Activated CD4-positive, alpha-beta T cell treated with anti-CD3 and anti-CD28 coated beads for 36 hours (primary cell): ENCODE measurements at regions not wholly inside any gene's neighbourhood (a gene's known extent, or its start where the extent isn't known, plus 50 kb on each side); places are given as distances from the start of the nearest gene placed in this dataset.

Experiments
- ATAC-seq: fragments of 200-7000 bp; cut with Tn5 transposase; one replicate; pipeline ENCODE4 v1.10.0; 2021; ENCODE audit warnings: mild to moderate bottlenecking, moderate library complexity
- CTCF ChIA-PET: fragments of 350-600 bp; sonication (Branson Sonifier 250); formaldehyde crosslinking; loops from one replicate; lab custom pipeline; 2021; ENCODE audit warnings: antibody characterized with exemption; lab: Charles Lee
- POLR2A ChIA-PET: fragments of 350-600 bp; sonication (Branson Sonifier 250); formaldehyde crosslinking; loops from one replicate; lab custom pipeline; 2021; ENCODE audit warnings: antibody characterized with exemption, inconsistent platforms; lab: Charles Lee
- DNase-seq: peaks from one replicate; pipeline ENCODE4 v3.0.0-alpha.2; 2020
- H3K27ac Mint-ChIP-seq: one replicate; pipeline ENCODE4 v1.8.0; 2021; ENCODE audit warnings: mixed read lengths
- H3K27me3 Mint-ChIP-seq: one replicate; pipeline ENCODE4 v1.8.0; 2021; ENCODE audit warnings: mixed read lengths
- H3K36me3 Mint-ChIP-seq: one replicate; pipeline ENCODE4 v1.8.0; 2021; ENCODE audit warnings: low read depth, mixed read lengths
- H3K4me1 Mint-ChIP-seq: one replicate; pipeline ENCODE4 v1.8.0; 2021; ENCODE audit warnings: mixed read lengths
- H3K4me3 Mint-ChIP-seq: one replicate; pipeline ENCODE4 v1.8.0; 2021; ENCODE audit warnings: mild to moderate bottlenecking, moderate library complexity, mixed read lengths
- H3K9me3 Mint-ChIP-seq: one replicate; pipeline ENCODE4 v1.8.0; 2021; ENCODE audit warnings: low read depth, mixed read lengths
- intact Hi-C, 2 experiments: fragments of 100-400 bp; cut with DNase I in 1 of 2; cut with micrococcal nuclease in 1 of 2; formaldehyde crosslinking; loops; one replicate each; pipeline versions ENCODE4 v1.14.2 to v1.15.1; 2022 to 2024; cut with DNase I, micrococcal nuclease

DNA sequence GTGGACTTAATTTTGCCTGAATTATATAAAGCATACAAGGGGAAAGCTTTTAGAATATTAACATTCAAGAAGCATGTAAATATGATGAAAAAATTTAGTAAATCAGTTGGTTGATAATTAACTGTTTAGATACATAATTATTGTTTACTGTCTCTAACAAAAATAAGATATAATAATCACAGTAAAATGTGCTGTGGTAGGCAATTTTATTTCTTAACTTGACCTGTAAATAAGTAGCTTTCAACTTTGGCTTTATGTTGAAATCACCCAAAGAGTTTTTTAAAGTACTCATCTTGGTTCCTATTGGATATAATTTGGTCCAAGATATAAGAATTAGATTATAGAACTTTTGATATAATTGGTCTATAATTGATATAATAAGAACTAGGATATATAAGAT, 1374.5 kb downstream of the NSUN3 start:
- Mint-ChIP-seq H3K27ac (no peak overlapping the region), H3K9me3 (peaks cover 2% of the 10 kb centered on the region), H3K4me1 (no peaks in the 10 kb centered on the region), H3K36me3 (no peaks in the 10 kb centered on the region), H3K27me3 (no peaks in the 10 kb centered on the region), H3K4me3 (no peak overlapping the region)
- ChIA-PET CTCF (no interaction called here), POLR2A (no interaction called here)
- intact Hi-C loops: no loop called here
- ATAC-seq (no peak), DNase-seq (no peak)

DNA sequence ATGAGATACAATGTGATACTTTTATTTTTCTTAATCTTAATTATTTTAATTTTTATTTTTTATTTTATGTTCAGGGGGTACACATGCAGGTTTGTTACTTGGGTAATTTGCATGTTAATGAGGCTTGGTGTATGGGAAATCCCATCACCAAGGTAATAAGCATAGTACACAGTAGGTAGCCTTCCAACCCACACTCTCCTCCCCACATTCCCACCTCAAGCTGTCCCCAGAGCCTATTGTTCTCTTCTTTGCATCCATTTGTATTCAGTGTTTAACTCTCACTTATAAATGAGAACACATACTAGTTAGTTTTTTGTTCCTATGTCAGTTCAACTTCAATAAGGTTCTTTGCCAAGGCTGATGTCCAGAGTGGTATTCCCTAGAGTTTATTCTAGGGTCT, 1375.4 kb downstream of the NSUN3 start:
- Mint-ChIP-seq H3K36me3 (no peaks in the 10 kb centered on the region), H3K4me3 (no peak overlapping the region), H3K9me3 (peaks cover 2% of the 10 kb centered on the region), H3K27ac (no peak overlapping the region), H3K27me3 (no peaks in the 10 kb centered on the region), H3K4me1 (no peaks in the 10 kb centered on the region)
- CTCF ChIA-PET: no interaction called here
- no peak for ATAC-seq
- POLR2A ChIA-PET: no interaction called here
- intact Hi-C loops: no loop called here
- no peak for DNase-seq

DNA sequence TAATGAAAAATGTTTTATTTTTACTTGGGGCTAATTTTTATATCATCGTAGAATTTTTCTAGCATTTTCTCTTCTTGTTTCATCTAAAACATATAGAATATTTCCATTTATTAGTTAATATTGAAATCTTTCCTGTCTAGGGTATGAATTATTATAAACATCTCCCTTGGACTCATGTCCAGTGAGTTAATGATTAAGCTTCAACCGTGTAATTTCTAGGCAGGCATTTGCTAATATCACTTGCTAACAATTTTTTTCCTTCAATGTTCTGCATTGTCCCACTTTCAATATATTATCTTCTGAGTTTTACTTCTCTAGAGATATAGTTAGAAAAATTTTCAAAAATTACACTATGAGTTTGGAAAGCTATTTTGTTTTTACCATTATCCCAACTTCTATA, 1371.6 kb upstream of the EPHA6 start:
- Mint-ChIP-seq H3K36me3 (no peaks in the 10 kb centered on the region), H3K9me3 (no peaks in the 10 kb centered on the region), H3K4me3 (no peak overlapping the region), H3K4me1 (no peaks in the 10 kb centered on the region), H3K27ac (no peak overlapping the region), H3K27me3 (no peaks in the 10 kb centered on the region)
- CTCF ChIA-PET: no interaction called here
- ATAC-seq: no peak
- POLR2A ChIA-PET: no interaction called here
- DNase-seq: no peak
- intact Hi-C loops: no loop called here

DNA sequence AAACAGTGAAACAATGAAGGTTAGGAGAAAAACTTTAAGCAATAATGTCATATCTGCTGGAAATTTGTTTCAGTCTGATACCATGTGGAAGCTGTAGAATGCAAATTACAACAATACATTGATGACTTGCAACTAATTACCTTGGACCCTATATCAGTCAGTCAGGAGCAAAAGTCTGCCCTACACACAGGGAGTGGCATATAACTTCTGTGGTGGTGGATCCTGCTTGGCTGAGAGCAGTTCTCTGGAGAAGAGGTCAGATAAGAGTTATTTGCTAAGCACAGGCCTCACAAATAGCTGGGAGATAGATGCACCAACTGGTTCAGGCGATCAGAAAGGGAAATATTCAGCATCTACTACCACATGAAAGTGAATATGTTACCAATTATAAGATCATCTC, 1364.6 kb upstream of the EPHA6 start:
- Mint-ChIP-seq H3K9me3 (no peaks in the 10 kb centered on the region), H3K4me1 (no peaks in the 10 kb centered on the region), H3K4me3 (no peak overlapping the region), H3K27ac (no peak overlapping the region), H3K27me3 (no peaks in the 10 kb centered on the region), H3K36me3 (no peaks in the 10 kb centered on the region)
- CTCF ChIA-PET: no interaction called here
- intact Hi-C loops: no loop called here
- ATAC-seq: no peak
- POLR2A ChIA-PET: no interaction called here
- DNase-seq: no peak

DNA sequence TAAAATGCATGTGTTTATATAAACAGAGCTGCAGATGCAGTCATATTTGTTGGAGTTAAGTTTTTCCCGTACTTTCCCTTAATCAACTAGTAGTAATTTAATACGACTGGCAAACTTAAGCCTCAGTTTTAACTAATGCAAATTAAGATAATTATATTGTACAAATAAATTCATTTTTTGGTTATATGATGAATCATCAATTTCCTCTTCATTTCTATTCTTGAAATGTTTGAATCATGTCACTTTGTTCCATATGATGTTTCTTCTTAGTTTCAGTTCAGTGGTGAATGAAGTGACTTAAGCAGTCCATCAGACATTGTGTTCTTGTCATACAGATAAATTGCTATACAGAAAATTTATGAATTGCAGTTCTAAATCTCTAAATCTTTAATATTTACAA, 1361.2 kb upstream of the EPHA6 start:
- ATAC-seq (no peak), DNase-seq (no peak)
- ChIA-PET CTCF (no interaction called here), POLR2A (no interaction called here)
- no peaks in the 10 kb centered on the region for H3K4me1 Mint-ChIP-seq
- H3K36me3 Mint-ChIP-seq: no peaks in the 10 kb centered on the region
- H3K9me3 Mint-ChIP-seq: peaks cover 4% of the 10 kb centered on the region
- intact Hi-C loops: no loop called here
- no peak overlapping the region for H3K4me3 Mint-ChIP-seq
- no peaks in the 10 kb centered on the region for H3K27me3 Mint-ChIP-seq
- H3K27ac Mint-ChIP-seq: no peak overlapping the region

DNA sequence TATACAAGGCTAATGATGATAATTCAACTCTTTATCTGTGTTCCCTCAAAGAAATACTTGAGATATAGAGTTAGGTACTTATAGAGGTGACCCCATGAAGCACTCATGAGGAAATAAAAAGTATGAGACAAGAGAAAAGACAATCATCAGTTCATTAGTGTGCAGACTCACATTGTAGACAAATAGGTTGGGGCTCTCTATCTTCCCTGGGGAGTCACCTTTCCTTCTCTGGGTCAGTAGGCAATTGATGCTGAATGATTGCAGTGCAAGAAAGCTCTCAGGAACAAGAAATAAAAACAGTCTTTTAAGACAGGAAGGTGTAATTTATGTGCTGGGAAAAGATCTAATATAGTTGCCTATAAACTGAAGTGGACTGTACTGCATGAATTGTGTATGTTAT, 1357.6 kb upstream of the EPHA6 start:
- no peak for ATAC-seq
- DNase-seq: no peak
- ChIA-PET CTCF (no interaction called here), POLR2A (no interaction called here)
- Mint-ChIP-seq H3K9me3 (peaks cover 8% of the 10 kb centered on the region), H3K36me3 (no peaks in the 10 kb centered on the region), H3K27me3 (no peaks in the 10 kb centered on the region), H3K4me1 (no peaks in the 10 kb centered on the region), H3K4me3 (no peak overlapping the region), H3K27ac (no peak overlapping the region)
- intact Hi-C loops: no loop called here

DNA sequence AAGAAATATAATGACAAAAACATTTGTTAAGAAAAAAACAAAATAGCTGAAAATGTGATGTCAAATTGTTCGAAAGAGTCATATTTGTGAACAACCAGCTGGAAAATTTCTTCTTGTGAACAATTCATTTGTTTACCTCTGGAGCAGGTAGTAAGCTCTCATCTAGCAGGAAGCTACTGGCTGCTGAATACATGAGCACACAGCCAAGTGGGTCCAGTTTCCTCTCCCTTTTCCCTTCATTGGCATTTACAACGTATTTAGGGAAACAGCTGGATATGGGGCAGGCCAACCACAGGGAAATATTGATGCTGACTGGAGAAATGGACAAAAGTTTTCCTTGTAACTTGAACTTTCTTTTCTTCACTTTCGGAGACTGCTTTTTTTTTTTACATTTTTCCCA, 1354.7 kb upstream of the EPHA6 start:
- intact Hi-C loops: no loop called here
- Mint-ChIP-seq H3K4me3 (no peak overlapping the region), H3K9me3 (peaks cover 8% of the 10 kb centered on the region), H3K36me3 (no peaks in the 10 kb centered on the region), H3K27me3 (no peaks in the 10 kb centered on the region), H3K27ac (no peak overlapping the region), H3K4me1 (no peaks in the 10 kb centered on the region)
- DNase-seq (no peak), ATAC-seq (no peak)
- ChIA-PET CTCF (no interaction called here), POLR2A (no interaction called here)

DNA sequence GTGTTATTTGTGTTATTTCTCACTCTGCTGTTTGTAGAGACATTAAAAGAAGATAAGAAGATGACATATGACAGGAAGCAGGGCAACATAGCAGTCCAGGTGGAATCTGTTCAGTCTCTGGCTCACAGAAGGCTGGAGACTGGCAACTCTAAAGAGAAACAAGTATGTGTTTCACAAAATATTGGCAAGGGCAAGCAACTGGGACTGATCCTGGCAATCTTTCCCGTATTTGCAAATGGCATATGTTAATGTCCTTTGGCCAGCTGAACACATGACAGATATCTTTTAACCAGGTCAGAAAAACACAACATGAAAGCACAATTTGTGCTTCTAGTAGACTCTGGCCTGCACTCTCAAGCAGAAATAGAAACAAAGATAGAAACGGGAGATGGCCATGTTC, 1354.1 kb upstream of the EPHA6 start:
- Mint-ChIP-seq H3K4me3 (no peak overlapping the region), H3K36me3 (no peaks in the 10 kb centered on the region), H3K27me3 (no peaks in the 10 kb centered on the region), H3K4me1 (no peaks in the 10 kb centered on the region), H3K9me3 (peaks cover 8% of the 10 kb centered on the region), H3K27ac (no peak overlapping the region)
- intact Hi-C loops: no loop called here
- no peak for DNase-seq
- CTCF ChIA-PET: interaction anchor here (0.6 kb wide), 1 partner anchor 75 kb away, joined by 4 read pairs; no protein-coding TSS in a partner anchor
- POLR2A ChIA-PET: no interaction called here
- ATAC-seq: no peak

DNA sequence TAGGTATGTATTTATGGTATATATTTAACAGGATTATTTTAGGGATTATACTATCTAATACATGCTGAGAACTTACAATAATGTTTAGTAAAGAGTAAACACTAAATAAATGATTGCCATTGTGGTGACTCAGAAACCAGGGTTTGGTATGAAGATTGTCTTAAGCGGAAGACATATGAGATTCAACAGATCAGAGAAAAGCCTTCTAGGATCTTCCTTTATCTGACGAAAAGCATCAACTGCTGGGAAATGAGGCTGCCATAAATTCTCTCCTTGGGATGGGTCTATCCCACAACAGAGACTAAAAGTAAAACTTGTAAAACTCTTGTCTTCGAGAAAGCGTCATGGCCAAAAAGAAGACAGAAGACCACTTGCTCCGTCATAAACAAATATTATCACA, 1352.2 kb upstream of the EPHA6 start:
- Mint-ChIP-seq H3K4me1 (no peaks in the 10 kb centered on the region), H3K27ac (no peak overlapping the region), H3K4me3 (no peak overlapping the region), H3K27me3 (no peaks in the 10 kb centered on the region), H3K36me3 (no peaks in the 10 kb centered on the region), H3K9me3 (peaks cover 7% of the 10 kb centered on the region)
- POLR2A ChIA-PET: no interaction called here
- intact Hi-C loops: no loop called here
- no peak for ATAC-seq
- no peak for DNase-seq
- CTCF ChIA-PET: no interaction called here

DNA sequence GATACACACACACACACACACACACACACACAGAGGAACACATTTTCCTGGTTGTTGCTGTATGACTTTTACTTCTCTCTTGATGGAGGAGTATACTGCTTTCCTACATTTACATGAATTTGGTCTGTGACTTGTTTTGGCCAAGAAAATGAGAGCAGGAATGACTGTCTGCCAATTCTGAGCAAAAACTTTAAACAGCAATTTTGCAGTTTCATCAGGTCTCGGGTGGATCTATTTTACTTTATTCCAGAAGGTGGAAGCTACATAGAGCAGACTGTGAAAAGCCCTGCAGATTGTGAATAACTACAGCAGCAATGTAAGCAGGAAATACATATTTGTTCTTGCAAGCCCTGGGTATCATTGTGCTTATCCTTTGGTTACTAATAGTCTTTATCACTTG, 1350.0 kb upstream of the EPHA6 start:
- no peak for ATAC-seq
- H3K9me3 Mint-ChIP-seq: peaks cover 15% of the 10 kb centered on the region
- ChIA-PET POLR2A (no interaction called here), CTCF (no interaction called here)
- no peak overlapping the region for H3K4me3 Mint-ChIP-seq
- DNase-seq: no peak
- H3K36me3 Mint-ChIP-seq: no peaks in the 10 kb centered on the region
- no peaks in the 10 kb centered on the region for H3K4me1 Mint-ChIP-seq
- H3K27me3 Mint-ChIP-seq: no peaks in the 10 kb centered on the region
- no peak overlapping the region for H3K27ac Mint-ChIP-seq
- intact Hi-C loops: no loop called here

DNA sequence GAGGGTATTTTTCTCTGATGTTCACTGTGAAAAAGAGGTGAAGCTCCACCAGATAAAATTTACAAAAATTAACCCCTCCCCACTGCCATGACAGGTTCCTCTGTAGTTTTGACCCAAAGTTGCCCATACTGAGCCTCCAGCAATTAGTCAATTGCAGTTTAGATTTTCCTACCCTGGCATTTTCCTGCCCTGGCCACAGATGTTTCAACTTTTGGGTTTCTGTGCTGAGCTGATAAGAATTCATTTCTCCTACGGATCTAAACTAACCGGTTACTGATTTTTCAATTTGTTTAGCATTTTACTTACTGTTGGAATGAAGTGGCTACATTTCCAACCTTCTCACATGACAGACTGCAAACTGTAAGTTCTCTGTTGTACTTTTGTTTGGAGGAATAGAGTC, 1346.1 kb upstream of the EPHA6 start:
- intact Hi-C loops: no loop called here
- ChIA-PET CTCF (no interaction called here), POLR2A (no interaction called here)
- ATAC-seq (no peak), DNase-seq (no peak)
- Mint-ChIP-seq H3K9me3 (peaks cover 16% of the 10 kb centered on the region), H3K36me3 (no peaks in the 10 kb centered on the region), H3K4me3 (no peak overlapping the region), H3K27me3 (no peaks in the 10 kb centered on the region), H3K27ac (no peak overlapping the region), H3K4me1 (no peaks in the 10 kb centered on the region)

DNA sequence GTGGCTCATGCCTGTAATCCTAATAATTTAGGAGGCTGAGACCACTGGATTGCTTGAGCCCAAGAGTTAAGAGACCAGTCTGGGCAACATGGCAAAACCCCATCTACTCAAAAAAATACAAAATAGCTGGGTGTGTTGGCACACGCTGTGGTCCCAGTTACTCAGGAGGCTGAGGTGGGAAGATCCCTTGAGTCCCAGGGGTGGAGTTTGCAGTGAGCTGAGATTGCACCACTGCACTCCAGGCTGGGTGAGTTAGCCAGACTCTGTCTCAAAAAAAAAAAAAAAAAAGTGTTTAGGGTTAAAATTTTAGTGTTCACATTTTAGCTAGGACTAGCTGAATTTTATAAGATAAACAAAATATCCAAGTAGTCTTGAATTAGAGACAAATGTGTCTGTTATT, 1340.1 kb upstream of the EPHA6 start:
- no peak for DNase-seq
- H3K27me3 Mint-ChIP-seq: no peaks in the 10 kb centered on the region
- POLR2A ChIA-PET: no interaction called here
- no peak overlapping the region for H3K4me3 Mint-ChIP-seq
- CTCF ChIA-PET: no interaction called here
- no peaks in the 10 kb centered on the region for H3K4me1 Mint-ChIP-seq
- H3K27ac Mint-ChIP-seq: no peak overlapping the region
- intact Hi-C loops: no loop called here
- peaks cover 4% of the 10 kb centered on the region for H3K9me3 Mint-ChIP-seq
- no peak for ATAC-seq
- no peaks in the 10 kb centered on the region for H3K36me3 Mint-ChIP-seq

DNA sequence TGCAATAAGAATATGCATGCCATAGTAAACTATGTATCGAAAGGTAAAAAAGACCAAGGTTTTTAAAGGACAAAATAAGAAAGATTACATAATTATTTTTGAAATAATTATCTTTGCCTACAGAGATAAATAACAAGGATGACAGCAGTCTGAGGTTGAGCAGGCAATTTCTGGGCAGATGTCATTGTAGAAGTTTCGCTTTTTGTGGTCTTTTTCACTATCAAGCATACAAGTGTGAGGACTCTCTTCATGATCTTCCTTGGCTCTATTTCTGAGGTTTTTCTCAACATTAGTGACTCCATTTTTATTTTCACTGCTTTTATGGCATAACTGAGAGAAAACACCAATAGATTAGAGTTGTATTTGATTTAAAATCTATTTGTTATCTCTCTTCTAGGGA, 1337.9 kb upstream of the EPHA6 start:
- ATAC-seq (no peak), DNase-seq (no peak)
- intact Hi-C loops: no loop called here
- Mint-ChIP-seq H3K36me3 (no peaks in the 10 kb centered on the region), H3K27me3 (no peaks in the 10 kb centered on the region), H3K27ac (no peak overlapping the region), H3K4me3 (no peak overlapping the region), H3K9me3 (peaks cover 4% of the 10 kb centered on the region), H3K4me1 (no peaks in the 10 kb centered on the region)
- CTCF ChIA-PET: no interaction called here
- POLR2A ChIA-PET: no interaction called here
